GM12874 (cell line): ENCODE measurements at regions not wholly inside any gene's neighbourhood (a gene's known extent, or its start where the extent isn't known, plus 50 kb on each side); places are given as distances from the start of the nearest gene placed in this dataset.

Source experiments
- CTCF ChIP-seq: IDR thresholded peaks from 2 replicates; pipeline ENCODE4 v1.5.1; 2011; ENCODE audit warnings: low read depth, mild to moderate bottlenecking, control low read depth, low read length, moderate library complexity; ENCODE audit not compliant: insufficient read depth

DNA sequence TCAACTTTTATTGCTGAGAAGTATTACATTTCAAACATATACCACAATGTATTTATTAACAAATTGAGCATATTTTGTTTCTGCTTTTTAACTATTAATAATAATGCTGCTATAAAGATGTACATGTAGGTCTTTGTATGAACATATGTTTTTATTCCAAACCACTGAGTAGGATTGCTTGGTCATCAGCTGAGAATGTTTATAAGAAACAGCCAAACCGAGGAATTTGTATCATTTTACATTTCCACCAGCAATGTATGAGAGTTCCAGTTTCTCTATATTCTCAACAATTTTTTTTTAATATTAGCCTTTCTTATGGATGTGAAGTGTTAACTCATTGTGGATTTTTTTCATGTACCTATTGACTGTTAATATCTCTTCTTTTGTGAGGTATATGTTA lies 119.5 kb upstream of the MDFIC2 start:
- TF ChIP-seq CTCF: no peak

DNA sequence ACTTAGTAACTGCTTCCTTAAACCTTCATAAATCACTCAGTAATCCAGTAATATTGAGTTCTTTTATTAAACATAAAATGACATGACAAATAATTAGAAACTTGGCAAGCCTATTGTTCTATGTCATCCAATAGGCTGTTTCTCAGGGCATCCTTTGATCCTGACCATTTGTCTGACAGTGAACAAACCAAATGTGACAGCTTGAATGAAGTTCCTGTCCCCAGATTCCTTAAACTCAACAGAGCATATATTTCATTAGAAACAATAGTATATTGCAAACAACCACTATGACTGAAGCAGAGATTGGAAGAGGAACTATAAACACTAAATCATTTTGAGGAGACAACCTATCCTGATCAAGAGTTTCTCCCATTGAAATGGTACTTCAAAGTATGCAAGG lies 113.6 kb upstream of the MDFIC2 start:
- no peak for TF ChIP-seq CTCF

GRCh38 chr3:70421506-70421905 lies 109.1 kb upstream of the MDFIC2 start:
- no peak for TF ChIP-seq CTCF

GRCh38 chr3:70409018-70409417 lies 96.6 kb upstream of the MDFIC2 start:
- TF ChIP-seq CTCF: no peak

DNA sequence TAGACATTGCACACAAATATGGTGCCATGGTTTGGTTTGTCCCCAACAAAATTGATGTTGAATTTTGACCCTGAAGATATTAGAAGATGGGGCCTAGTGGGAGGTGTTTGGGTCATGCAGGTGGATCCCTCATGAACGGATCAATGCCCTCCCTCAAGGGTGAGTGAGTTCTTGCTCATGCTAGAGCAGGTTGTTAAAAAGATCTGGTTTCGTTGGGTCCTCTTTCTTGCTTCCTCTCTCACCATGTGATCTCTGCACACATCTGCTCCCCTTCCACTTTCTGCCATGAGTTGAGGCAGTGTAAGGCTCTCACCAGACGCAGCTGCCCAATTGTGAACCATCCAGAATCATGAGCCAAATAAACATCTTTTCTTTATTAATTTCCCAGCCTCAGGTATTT lies 87.8 kb upstream of the MDFIC2 start:
- TF ChIP-seq CTCF: no peak

GRCh38 chr3:70393881-70394612 lies 81.6 kb upstream of the MDFIC2 start:
- no peak for TF ChIP-seq CTCF

DNA sequence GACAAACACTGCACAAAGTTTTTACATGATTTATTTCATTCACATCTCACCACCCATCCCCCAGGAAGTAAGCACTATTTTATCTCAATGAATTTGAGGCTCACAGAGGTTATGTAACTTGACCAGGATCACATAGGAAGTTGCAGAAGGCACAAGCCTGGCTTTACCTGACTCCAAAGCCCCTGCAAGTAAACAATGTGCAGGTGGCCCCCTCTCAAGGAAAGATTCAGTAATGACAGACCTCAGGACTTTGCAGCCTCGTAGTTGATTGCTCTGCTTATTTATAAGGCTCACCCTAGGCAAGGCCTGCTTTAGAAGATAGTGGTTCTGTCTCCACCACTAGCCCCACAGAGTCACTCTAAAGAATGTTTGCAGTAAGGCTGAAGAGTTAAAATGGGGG lies 79.8 kb upstream of the MDFIC2 start:
- no peak for TF ChIP-seq CTCF

DNA sequence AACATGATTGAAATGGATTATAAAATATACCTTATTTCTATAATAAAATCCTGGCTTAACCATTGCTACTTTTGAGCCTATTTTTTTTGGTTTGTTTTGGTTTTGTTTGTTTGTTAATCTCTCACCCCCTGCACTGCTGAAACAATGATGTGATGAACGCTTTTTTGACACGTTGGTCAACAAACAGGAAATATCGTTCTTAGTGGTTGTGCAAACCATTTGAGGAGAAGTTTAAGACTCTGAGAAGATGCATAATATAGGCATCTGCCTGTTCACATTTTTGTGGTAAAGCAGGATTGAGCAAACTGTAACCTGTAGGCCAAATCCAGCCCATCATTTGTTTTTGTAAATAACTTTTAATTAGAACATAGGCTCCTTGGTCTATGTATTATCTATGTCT lies 75.5 kb upstream of the MDFIC2 start:
- no peak for TF ChIP-seq CTCF
